ENCODE measurements at regions not wholly inside any gene's neighbourhood (a gene's known extent, or its start where the extent isn't known, plus 50 kb on each side); places are given as distances from the start of the nearest gene placed in this dataset.
"Not testable (repeated sequence)": the region's sequence is repeated elsewhere in the genome, so short reads cannot be mapped to it uniquely, and the experiment has no call there.

- DNase-seq = no peak
Measured at GRCh38 chr2:192465141-192465540, 270.4 kb upstream of the TMEFF2 start.

- DNase-seq = no peak
Measured at GRCh38 chr2:192459422-192459821, 264.7 kb upstream of the TMEFF2 start.

DNA sequence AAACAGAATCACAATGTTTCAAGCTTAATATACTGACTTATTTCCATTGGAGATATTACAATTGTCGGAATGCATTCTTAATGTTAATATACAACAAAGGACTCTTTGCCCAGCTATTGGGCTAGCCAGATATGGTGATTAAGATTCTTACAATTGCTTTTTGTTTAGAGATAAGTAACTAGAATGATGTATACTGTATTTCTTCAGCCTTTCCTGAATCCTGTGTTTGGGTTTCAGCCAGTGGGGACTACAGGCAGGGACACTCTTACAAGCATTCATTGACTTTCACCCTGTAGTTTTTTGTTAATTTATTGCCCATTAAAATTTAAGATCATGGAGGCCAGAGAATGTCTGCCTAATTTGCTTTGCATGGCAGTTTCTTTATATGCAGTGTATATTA is 254.1 kb upstream of the TMEFF2 start:
- no peak for DNase-seq

DNA sequence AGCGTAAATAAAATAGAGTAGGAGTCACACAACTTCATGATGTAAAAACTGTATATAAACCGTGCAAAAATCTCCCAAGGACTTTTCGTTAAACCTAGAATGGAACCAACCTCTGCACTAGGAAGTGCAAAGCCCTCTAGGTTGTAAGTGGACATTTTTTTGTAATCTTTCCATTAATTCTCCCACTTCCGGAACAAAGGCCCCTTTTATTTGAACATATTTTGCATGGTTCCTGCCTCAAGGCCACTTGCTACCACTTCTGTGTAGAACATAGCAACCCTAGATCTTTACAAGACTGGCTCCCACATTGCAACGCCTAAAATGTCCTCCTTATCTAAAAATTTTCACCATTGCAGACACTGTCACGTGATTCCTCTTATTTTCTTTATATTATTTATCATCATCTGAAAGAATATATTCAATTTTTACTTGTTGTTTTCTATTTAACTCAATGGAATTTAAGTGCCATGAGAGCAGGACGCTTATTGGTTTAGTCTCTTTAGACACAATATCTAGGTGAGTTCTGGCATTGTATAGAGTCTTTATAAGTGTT is 249.6 kb upstream of the TMEFF2 start:
- no peak for DNase-seq

DNA sequence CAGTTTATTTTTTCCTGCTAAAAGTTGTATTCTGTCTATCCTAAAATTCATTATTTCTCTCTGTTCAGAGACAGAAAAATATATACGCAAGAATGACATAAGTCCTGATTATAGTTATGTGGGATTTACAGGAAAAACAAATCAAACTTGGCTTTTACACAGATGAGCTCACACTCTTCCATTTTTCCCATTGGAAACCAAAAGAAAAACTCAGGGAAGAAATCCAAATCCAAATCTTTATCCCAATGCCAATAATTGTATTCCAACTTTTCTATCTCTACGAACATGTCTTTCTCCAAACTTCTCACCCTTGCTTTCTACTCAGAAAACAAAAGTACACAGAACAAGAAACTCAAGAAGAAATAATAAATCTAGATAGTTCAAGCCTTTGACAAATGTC is 249.1 kb upstream of the TMEFF2 start:
- DNase-seq = no peak

GRCh38 chr2:192438239-192438638 is 243.5 kb upstream of the TMEFF2 start:
- no peak for DNase-seq

- DNase-seq = no peak
Measured at GRCh38 chr2:192437653-192438052, 242.9 kb upstream of the TMEFF2 start.

DNA sequence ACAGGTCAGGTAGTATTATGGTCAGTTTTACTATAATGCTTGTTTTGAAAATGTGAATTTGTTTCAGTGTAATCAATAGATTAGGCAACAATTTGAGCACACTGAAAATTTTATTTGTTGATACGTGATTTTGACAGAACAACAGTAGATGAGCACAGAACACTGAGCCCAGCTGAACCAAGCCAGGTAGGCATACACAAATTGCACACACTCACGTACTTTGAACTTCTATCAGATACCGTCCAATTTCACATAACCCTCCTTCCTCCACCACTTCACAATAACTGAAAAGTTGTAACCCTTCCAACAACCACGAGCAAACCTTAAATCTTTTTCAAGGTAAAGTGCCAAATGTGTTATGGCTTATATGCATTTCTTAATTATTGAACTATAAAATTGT is 229.5 kb upstream of the TMEFF2 start:
- no peak for DNase-seq

DNA sequence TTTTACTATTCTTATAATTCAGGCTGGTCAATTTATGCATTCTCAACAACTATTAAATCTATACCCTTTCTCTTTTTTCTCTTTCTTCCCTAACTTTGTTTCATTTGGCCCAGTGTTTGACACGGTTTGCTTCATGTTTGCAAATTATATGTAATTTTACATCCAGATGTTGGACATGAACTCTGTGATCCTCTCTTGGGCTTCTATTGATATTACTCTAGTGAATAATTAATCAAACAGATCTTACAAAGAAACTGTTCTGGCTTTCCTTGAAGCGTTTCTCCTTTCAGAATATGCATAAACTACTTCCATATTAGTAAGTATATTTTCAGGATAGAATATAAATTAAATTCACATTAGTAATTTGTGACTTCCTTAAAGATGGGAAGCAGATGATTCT is 225.1 kb upstream of the TMEFF2 start:
- DNase-seq = no peak

GRCh38 chr2:192416060-192416459 is 221.3 kb upstream of the TMEFF2 start:
- DNase-seq = no peak

DNA sequence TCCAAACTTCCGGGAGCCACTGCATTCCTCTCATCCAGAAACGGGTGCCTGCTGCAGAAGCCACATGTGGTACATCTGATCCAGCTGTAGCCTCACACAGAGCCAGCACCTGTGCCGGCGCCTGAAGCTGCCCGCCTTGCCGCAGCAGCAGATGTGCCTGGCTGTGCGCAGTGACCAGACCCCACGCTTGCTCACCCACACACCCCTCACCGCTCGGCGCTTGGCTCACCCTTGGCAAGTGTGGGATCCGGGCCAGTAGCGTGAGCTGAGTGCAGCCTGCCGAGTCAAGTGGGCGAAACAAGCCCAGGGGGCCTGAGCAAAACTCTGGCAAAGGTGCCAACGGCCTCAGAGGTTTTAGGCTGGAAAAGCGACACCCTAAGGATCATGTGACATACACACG is 220.1 kb upstream of the TMEFF2 start:
- no peak for DNase-seq

DNA sequence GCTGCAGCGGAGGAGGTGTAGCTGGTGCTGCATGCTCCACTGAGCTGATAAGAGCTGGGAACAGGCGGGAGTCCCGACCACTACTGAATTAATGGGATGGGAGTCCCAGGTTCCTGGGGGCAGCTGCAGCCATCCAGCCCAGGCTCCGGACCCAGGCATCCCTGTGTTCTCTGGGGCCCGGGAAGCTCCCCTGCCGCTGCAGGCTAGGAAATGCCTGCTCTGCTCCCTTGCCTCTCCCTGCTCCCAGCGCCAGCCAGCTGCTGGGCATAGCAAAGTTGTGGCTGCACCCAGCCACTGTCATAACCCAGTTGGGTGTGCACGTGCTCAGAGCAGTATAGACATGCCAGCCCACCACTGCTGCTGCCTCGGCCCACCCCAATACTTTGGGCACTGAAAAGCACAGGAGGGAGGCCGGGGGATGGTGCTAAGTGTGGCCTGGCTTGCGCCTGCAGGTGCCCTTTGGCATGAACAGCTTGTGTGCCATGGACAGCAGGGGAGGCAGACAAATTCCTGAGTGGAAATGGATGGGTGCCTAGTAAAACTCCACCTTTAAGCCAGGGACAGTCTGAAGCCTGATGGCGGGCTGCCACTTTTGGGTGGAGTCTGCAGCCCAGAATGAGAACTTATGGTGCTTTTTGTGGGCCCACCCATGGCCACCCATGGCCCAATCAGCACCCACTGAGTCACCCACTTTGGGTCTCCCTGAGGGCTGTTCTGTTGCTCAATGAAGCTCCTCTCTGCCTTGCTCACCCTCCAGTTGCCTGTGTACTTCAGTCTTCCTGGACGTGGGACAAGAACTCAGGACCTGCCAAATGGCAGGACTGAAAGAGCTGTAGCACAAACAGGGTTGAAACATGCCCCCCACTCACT is 219.3 kb upstream of the TMEFF2 start:
- DNase-seq = no peak

DNA sequence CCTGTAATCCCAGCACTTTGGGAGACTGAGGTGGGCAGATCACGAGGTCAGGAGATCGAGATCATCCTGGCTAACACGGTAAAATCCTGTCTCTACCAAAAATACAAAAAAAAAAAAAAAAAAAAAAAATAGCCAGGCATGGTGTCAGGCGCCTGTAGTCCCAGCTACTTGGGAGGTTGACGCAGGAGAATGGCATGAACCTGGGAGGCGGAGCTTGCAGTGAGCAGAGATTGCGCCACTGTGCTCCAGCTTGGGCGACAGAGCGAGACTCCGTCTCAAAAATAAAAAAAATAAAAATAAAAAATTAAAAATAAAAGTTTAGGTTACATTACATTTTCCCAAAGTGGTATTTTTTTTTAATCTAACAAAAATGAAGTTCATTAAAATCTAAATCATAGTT is 218.1 kb upstream of the TMEFF2 start:
- not testable (repeated sequence) for DNase-seq

DNA sequence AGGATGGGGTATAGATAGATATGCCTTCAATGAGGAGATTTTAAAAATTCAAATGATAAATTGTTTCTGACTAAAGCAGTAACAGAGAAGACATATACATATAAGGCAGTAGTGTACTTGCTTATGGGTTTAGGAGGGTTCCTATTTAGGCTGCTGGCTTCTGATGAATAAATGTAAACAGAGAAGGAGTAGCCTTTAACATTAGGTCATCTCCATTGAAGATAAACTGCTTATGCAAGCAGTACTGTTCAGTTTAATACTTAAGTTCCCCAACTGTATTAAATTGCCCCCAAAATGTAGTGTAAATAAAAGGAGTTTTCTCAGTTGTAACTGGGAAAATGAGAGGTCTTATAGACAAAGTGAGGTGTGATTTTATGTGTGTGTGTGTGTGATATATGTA is 217.7 kb upstream of the TMEFF2 start:
- DNase-seq = no peak

DNA sequence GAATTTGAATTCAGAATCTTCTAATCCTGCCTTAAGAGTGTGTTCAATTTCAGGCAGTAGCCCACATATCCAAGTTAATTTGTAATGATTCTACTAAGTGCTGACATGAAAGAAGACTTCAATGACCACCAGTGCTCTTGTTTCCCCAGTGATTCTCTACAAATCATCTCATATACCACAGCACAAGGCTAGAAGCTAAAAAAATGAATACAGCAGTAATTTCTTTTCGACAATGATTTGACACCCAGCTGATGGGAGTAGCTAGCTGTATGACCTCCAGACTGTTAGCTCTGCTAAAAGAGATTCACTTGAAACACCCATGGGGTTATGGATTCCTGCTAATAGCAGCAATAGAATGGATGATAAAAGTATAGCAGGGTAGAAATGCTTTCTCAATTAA is 217.0 kb upstream of the TMEFF2 start:
- DNase-seq = no peak

DNA sequence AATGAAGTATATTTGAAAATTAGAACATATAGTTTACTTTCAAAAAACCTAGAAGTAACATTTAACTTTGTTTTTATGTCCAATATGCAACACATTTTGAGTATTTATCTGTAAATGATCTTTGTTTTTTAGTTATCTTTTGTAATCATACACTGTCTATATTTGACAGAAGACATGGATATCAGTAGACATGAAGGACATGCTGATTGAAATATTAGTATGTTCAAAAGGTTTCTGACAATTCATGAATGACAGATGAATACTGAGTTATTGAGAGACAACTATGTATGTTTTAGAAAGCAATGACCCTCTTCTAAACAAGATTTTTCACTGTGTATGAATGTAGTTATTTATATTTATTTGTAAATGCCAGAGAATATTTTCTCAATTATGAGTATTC is 215.6 kb upstream of the TMEFF2 start:
- no peak for DNase-seq

- DNase-seq = no peak
Measured at GRCh38 chr2:192407692-192408091, 213.0 kb upstream of the TMEFF2 start.

- DNase-seq = no peak
Measured at GRCh38 chr2:192398236-192398635, 203.5 kb upstream of the TMEFF2 start.

DNA sequence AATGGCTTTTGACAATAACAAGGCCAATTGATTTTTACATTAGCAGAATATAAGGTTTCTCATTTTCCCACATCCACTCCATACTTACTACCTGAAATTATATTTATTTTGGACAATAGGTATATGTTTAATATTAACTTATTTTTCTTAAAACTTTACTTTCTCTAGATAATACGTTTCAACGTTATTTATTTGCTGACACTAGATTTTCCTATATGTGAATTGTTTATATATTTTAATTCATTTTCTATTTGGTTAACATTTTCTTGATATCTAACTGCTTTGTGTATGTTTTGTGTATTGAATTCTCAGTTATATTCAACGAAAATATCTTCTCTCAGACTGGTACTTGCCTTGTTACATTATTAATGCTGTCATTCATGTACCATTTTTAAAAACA is 199.9 kb upstream of the TMEFF2 start:
- DNase-seq = no peak

DNA sequence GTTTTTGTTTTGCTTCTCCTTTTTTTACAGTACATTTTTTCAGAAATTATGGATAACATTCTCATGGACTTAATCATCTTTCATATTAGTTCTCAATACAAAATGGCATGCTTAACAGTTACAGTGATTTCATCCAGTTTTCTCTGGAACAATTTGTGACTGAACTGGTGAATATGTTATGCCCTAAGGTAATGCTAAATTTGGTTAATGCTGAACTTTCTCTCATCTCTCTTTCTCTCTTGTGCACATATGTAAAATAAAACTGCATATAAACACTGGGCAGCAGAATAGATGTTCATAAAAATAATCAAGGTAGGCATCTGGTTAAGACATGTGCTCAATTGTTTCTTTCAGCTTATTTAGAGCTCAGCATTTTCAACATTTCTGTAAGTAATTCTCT is 196.3 kb upstream of the TMEFF2 start:
- no peak for DNase-seq

DNA sequence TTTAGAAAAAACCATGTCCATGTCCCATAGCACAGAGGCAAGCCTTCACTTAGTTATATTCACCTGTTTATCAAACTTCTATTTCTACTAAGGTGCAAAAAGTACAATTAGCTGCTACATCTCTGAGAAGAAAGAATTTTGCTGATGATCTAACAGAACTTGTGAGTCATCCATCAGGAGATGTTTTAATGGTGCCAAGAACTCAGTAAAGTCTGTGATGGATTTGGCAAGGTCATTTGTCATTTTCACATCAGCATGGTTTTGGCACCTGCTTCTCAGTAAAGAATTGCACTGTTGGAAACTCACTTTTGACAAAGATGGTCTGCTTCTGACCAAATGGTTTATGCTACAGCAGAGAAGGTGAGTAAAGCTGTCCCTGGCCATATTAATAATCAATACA is 195.7 kb upstream of the TMEFF2 start:
- DNase-seq = no peak

- not testable (repeated sequence) for DNase-seq
Measured at GRCh38 chr2:192384191-192384590, 189.5 kb upstream of the TMEFF2 start.

DNA sequence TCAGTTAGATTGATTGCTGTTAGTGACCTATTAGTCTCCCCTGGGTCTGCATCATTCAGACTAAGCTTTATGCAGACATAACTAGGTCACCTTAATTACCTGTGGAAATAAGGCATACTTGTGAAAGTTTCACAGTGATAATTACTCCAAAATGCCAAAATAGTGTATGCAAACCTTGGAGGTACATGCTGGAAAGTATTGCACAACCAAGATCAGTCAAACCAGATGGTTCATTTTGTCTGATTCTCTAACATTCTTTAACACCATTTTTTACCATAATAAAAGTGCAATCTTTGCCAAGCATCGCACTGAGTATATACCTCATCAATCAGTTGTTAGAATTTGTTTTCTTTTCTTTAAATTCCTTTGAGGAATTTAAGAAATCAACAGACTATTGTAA is 186.3 kb upstream of the TMEFF2 start:
- DNase-seq = no peak

DNA sequence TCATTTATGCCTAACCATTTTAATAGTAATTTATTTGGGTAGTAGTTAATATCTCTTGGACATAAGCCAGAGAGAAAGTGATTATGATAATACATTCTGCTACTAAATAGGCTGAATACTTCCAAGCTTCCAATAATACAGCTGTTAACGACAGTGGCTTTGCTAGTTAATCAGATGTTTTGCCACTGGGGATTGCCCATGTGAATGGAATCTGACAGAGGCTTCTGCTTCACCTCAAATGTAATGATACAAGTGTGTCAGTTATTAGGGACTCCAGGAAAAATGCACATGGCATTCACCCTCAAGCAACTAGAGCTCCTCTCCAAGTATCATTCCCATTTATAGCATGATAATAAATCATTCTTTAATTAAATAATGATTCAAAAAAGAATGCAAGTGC is 185.0 kb upstream of the TMEFF2 start:
- no peak for DNase-seq

DNA sequence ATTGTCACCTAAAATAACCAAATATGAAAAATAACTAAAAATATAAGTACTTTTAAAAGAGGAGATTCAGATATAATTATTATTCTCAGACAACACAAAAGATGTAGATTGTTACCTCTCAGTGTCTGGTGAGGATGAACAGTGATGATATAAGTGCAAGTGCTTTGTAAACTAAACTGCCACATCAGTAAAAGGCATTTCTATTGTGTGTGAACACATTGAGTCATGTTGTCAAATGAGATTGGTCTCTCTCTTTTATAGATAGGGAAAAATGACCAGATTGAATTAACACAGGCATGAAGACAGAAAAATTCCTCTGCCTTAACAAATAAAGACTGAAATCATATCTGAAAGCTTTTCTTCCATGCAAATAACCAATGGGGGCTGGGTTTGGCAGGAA is 182.4 kb upstream of the TMEFF2 start:
- no peak for DNase-seq

All from NCI-H1694 treated with DMSO at 0.1 percent for 48 hours (cell line).